Immature natural killer cell (primary cell): ENCODE measurements at regions not wholly inside any gene's neighbourhood (a gene's known extent, or its start where the extent isn't known, plus 50 kb on each side); places are given as distances from the start of the nearest gene placed in this dataset.
"Not testable (repeated sequence)": the region's sequence is repeated elsewhere in the genome, so short reads cannot be mapped to it uniquely, and the experiment has no call there.

Experiments
- DNase-seq, 3 donors: peaks; one replicate each; pipeline ENCODE4 v3.0.0; 2022; ENCODE audit warnings: mixed read lengths in 1 of 3
- H3K27ac Mint-ChIP-seq, 6 donors: one replicate each; pipeline ENCODE4 v1.8.0; 2020; ENCODE audit warnings: mixed read lengths in 6 of 6, mild to moderate bottlenecking in 5 of 6, inconsistent platforms in 4 of 6, moderate library complexity in 3 of 6
- H3K27me3 Mint-ChIP-seq, 3 donors: one replicate each; pipeline ENCODE4 v1.8.0; 2020 to 2021; ENCODE audit warnings: low read depth in 3 of 3, mild to moderate bottlenecking in 3 of 3, mixed read lengths in 3 of 3, moderate library complexity in 3 of 3, inconsistent platforms in 1 of 3
- H3K36me3 Mint-ChIP-seq, 3 donors: one replicate each; pipeline ENCODE4 v1.8.0; 2020; ENCODE audit warnings: mixed read lengths in 3 of 3, inconsistent platforms in 2 of 3, mild to moderate bottlenecking in 2 of 3
- H3K4me1 Mint-ChIP-seq, 2 donors: one replicate each; pipeline ENCODE4 v1.8.0; 2020; ENCODE audit warnings: inconsistent platforms in 2 of 2, mild to moderate bottlenecking in 2 of 2, mixed read lengths in 2 of 2, moderate library complexity in 1 of 2
- H3K4me3 Mint-ChIP-seq, 5 donors: one replicate each; pipeline ENCODE4 v1.8.0; 2020; ENCODE audit warnings: mild to moderate bottlenecking in 5 of 5, mixed read lengths in 5 of 5, inconsistent platforms in 3 of 5, moderate library complexity in 3 of 5
- H3K9me3 Mint-ChIP-seq, 6 donors: one replicate each; pipeline ENCODE4 v1.8.0; 2020; ENCODE audit warnings: mild to moderate bottlenecking in 6 of 6, mixed read lengths in 6 of 6, inconsistent platforms in 4 of 6, moderate library complexity in 3 of 6

- DNase-seq, result no peak
- Mint-ChIP-seq H3K4me1 (no peaks in the 10 kb centered on the region), H3K4me3 (no peak overlapping the region), H3K27me3 (no peaks in the 10 kb centered on the region), H3K27ac (no peak overlapping the region), H3K36me3 (no peaks in the 10 kb centered on the region), H3K9me3 (peaks cover 3 to 14% (median 6%) of the 10 kb centered on the region in 6 donors)
Observed at GRCh38 chr10:57663401-57663800, 604.3 kb downstream of the IPMK start.

- no peak overlapping the region for H3K4me3 Mint-ChIP-seq
- H3K27me3 Mint-ChIP-seq, result no peaks in the 10 kb centered on the region
- DNase-seq, result no peak
- H3K4me1 Mint-ChIP-seq, result no peaks in the 10 kb centered on the region
- H3K36me3 Mint-ChIP-seq, result no peaks in the 10 kb centered on the region
- H3K27ac Mint-ChIP-seq, result no peak overlapping the region
- peaks cover 0 to 5% (median 3%) of the 10 kb centered on the region in 6 donors for H3K9me3 Mint-ChIP-seq
Observed at GRCh38 chr10:57661206-57661605, 606.5 kb downstream of the IPMK start.

GRCh38 chr10:57657164-57657765 is 610.4 kb downstream of the IPMK start:
- no peaks in the 10 kb centered on the region for H3K36me3 Mint-ChIP-seq
- H3K27ac Mint-ChIP-seq, result no peak overlapping the region
- peaks cover 0 to 2% (median 0%) of the 10 kb centered on the region in 3 donors for H3K27me3 Mint-ChIP-seq

GRCh38 chr10:57654856-57655255 is 612.8 kb downstream of the IPMK start:
- Mint-ChIP-seq H3K4me3 (no peak overlapping the region), H3K27me3 (peaks cover 0 to 2% (median 0%) of the 10 kb centered on the region in 3 donors), H3K4me1 (no peaks in the 10 kb centered on the region), H3K36me3 (no peaks in the 10 kb centered on the region), H3K27ac (no peak overlapping the region), H3K9me3 (peaks cover 0 to 10% (median 4%) of the 10 kb centered on the region in 6 donors)
- DNase-seq, result no peak

More at GRCh38 chr10:57657164-57657765, 610.4 kb downstream of the IPMK start:
- no peak overlapping the region for H3K4me3 Mint-ChIP-seq
- H3K9me3 Mint-ChIP-seq, result peaks cover 0 to 10% (median 3%) of the 10 kb centered on the region in 6 donors
- DNase-seq, result no peak
- no peaks in the 10 kb centered on the region for H3K4me1 Mint-ChIP-seq

- H3K4me1 Mint-ChIP-seq, H3K9me3 Mint-ChIP-seq, H3K4me3 Mint-ChIP-seq, H3K27ac Mint-ChIP-seq, H3K27me3 Mint-ChIP-seq, H3K36me3 Mint-ChIP-seq, DNase-seq: not testable (repeated sequence)
Observed at GRCh38 chr10:57645108-57645507, 622.6 kb downstream of the IPMK start.

- H3K36me3 Mint-ChIP-seq, result no peaks in the 10 kb centered on the region
- peaks cover 0 to 2% (median 0%) of the 10 kb centered on the region in 3 donors for H3K27me3 Mint-ChIP-seq
- H3K9me3 Mint-ChIP-seq, result peaks cover 0 to 22% (median 7%) of the 10 kb centered on the region in 6 donors
- no peak for DNase-seq
- H3K27ac Mint-ChIP-seq, result no peak overlapping the region
- H3K4me3 Mint-ChIP-seq, result no peak overlapping the region
- no peaks in the 10 kb centered on the region for H3K4me1 Mint-ChIP-seq
Observed at GRCh38 chr10:57638411-57638810, 629.3 kb downstream of the IPMK start.

GRCh38 chr10:57628592-57629284 is 639.0 kb downstream of the IPMK start:
- no peaks in the 10 kb centered on the region for H3K27me3 Mint-ChIP-seq
- H3K9me3 Mint-ChIP-seq, result peaks cover 2 to 15% (median 10%) of the 10 kb centered on the region in 6 donors
- H3K36me3 Mint-ChIP-seq, result peaks cover 0 to 5% (median 0%) of the 10 kb centered on the region in 3 donors
- H3K4me1 Mint-ChIP-seq, result no peaks in the 10 kb centered on the region
- H3K4me3 Mint-ChIP-seq, result no peak overlapping the region
- no peak for DNase-seq
- no peak overlapping the region for H3K27ac Mint-ChIP-seq

GRCh38 chr10:57627642-57628178 is 640.0 kb downstream of the IPMK start:
- Mint-ChIP-seq H3K9me3 (peaks cover 2 to 13% (median 6%) of the 10 kb centered on the region in 6 donors), H3K27me3 (no peaks in the 10 kb centered on the region), H3K36me3 (no peaks in the 10 kb centered on the region), H3K4me1 (no peaks in the 10 kb centered on the region), H3K4me3 (no peak overlapping the region), H3K27ac (no peak overlapping the region)
- DNase-seq, result no peak

- no peak overlapping the region for H3K27ac Mint-ChIP-seq
- DNase-seq, result no peak
- no peaks in the 10 kb centered on the region for H3K36me3 Mint-ChIP-seq
- no peak overlapping the region for H3K4me3 Mint-ChIP-seq
- peaks cover 0 to 12% (median 8%) of the 10 kb centered on the region in 6 donors for H3K9me3 Mint-ChIP-seq
- H3K27me3 Mint-ChIP-seq, result no peaks in the 10 kb centered on the region
- H3K4me1 Mint-ChIP-seq, result no peaks in the 10 kb centered on the region
Observed at GRCh38 chr10:57624856-57625592, 642.7 kb downstream of the IPMK start.

- no peaks in the 10 kb centered on the region for H3K4me1 Mint-ChIP-seq
- H3K36me3 Mint-ChIP-seq, result no peaks in the 10 kb centered on the region
Observed at GRCh38 chr10:57624066-57624465, 643.6 kb downstream of the IPMK start.

GRCh38 chr10:57621466-57621865 is 646.2 kb downstream of the IPMK start:
- no peaks in the 10 kb centered on the region for H3K4me1 Mint-ChIP-seq
- no peak overlapping the region for H3K4me3 Mint-ChIP-seq
- H3K36me3 Mint-ChIP-seq, result no peaks in the 10 kb centered on the region
- peaks cover 0 to 12% (median 6%) of the 10 kb centered on the region in 6 donors for H3K9me3 Mint-ChIP-seq
- no peaks in the 10 kb centered on the region for H3K27me3 Mint-ChIP-seq
- H3K27ac Mint-ChIP-seq, result no peak overlapping the region
- no peak for DNase-seq

More at GRCh38 chr10:57624066-57624465, 643.6 kb downstream of the IPMK start:
- Mint-ChIP-seq H3K4me3 (no peak overlapping the region), H3K27ac (no peak overlapping the region), H3K9me3 (peaks cover 0 to 16% (median 6%) of the 10 kb centered on the region in 6 donors), H3K27me3 (no peaks in the 10 kb centered on the region)
- DNase-seq, result no peak

- Mint-ChIP-seq H3K27me3 (no peaks in the 10 kb centered on the region), H3K9me3 (peaks cover 0 to 31% (median 12%) of the 10 kb centered on the region in 6 donors), H3K36me3 (peaks cover 0 to 3% (median 0%) of the 10 kb centered on the region in 3 donors), H3K27ac (no peak overlapping the region), H3K4me3 (no peak overlapping the region), H3K4me1 (no peaks in the 10 kb centered on the region)
- no peak for DNase-seq
Observed at GRCh38 chr10:57605948-57606485, 661.7 kb downstream of the IPMK start.

- no peak for DNase-seq
- no peak overlapping the region for H3K27ac Mint-ChIP-seq
- no peaks in the 10 kb centered on the region for H3K27me3 Mint-ChIP-seq
- no peaks in the 10 kb centered on the region for H3K4me1 Mint-ChIP-seq
- no peaks in the 10 kb centered on the region for H3K36me3 Mint-ChIP-seq
- peaks cover 0 to 22% (median 9%) of the 10 kb centered on the region in 6 donors for H3K9me3 Mint-ChIP-seq
- H3K4me3 Mint-ChIP-seq, result no peak overlapping the region
Observed at GRCh38 chr10:57599440-57599839, 668.3 kb downstream of the IPMK start.
